Thymus (tissue), 11 donors: ENCODE measurements at regions not wholly inside any gene's neighbourhood (a gene's known extent, or its start where the extent isn't known, plus 50 kb on each side); places are given as distances from the start of the nearest gene placed in this dataset.

Experiments used
- DNase-seq, 9 donors: peaks; one replicate each; pipeline ENCODE4 v3.0.0-alpha.2; 2013; ENCODE audit warnings: low spot score in 9 of 9, low read depth in 6 of 9, missing footprints in 1 of 9
- H3K27ac ChIP-seq, 2 donors: one replicate each; pipeline ENCODE4 v1.5.1; 2013; ENCODE audit warnings: control low read depth in 1 of 2, low read depth in 1 of 2, low read length in 1 of 2, mild to moderate bottlenecking in 1 of 2, moderate library complexity in 1 of 2
- H3K27me3 ChIP-seq, 2 donors: one replicate each; pipeline ENCODE4 v1.5.1; 2013; ENCODE audit warnings: low read length in 1 of 2; ENCODE audit not compliant: control insufficient read depth in 2 of 2, insufficient read depth in 1 of 2
- H3K36me3 ChIP-seq, 2 donors: one replicate each; pipeline ENCODE4 v1.5.1; 2013; ENCODE audit warnings: low read length in 1 of 2, mild to moderate bottlenecking in 1 of 2, moderate library complexity in 1 of 2; ENCODE audit not compliant: control insufficient read depth in 2 of 2, insufficient read depth in 2 of 2
- H3K4me1 ChIP-seq, 2 donors: one replicate each; pipeline ENCODE4 v1.5.1; 2013; ENCODE audit warnings: low read length in 2 of 2; ENCODE audit not compliant: control insufficient read depth in 2 of 2, insufficient read depth in 2 of 2
- H3K4me3 ChIP-seq, 2 donors: one replicate each; pipeline ENCODE4 v1.5.1; 2013; ENCODE audit warnings: low read length in 2 of 2, control low read depth in 1 of 2, mild to moderate bottlenecking in 1 of 2
- H3K9me3 ChIP-seq, 2 donors: one replicate each; pipeline ENCODE4 v1.5.1; 2013; ENCODE audit warnings: low read length in 1 of 2, mild to moderate bottlenecking in 1 of 2; ENCODE audit not compliant: control insufficient read depth in 2 of 2, insufficient read depth in 1 of 2
- WGBS: extraction: QIAGEN DNeasy Blood & Tissue Kit; methylation state at CpG from one replicate; pipeline ENCODE4 v1.1.7; 2013; 5-methylcytosine and 5-hydroxymethylcytosine counted together
- donor health status: healthy.

- Histone ChIP-seq H3K36me3 (no peaks in the 10 kb centered on the region), H3K4me3 (no peak overlapping the region), H3K4me1 (no peaks in the 10 kb centered on the region), H3K27me3 (no peaks in the 10 kb centered on the region), H3K9me3 (no peaks in the 10 kb centered on the region), H3K27ac (no peak overlapping the region)
- no peak for DNase-seq
- WGBS = 97% methylated on average over 4 of the region's 4 CpGs
These were observed 478.5 kb upstream of the EPHA3 start for GRCh38 chr3:88628901-88629300.

- no peak for DNase-seq
- no peaks in the 10 kb centered on the region for H3K27me3 ChIP-seq
- no peak overlapping the region for H3K4me3 ChIP-seq
- H3K4me1 ChIP-seq = no peaks in the 10 kb centered on the region
- 84% methylated on average over 2 of the region's 2 CpGs for WGBS
- H3K36me3 ChIP-seq = no peaks in the 10 kb centered on the region
- H3K27ac ChIP-seq = no peak overlapping the region
- no peaks in the 10 kb centered on the region for H3K9me3 ChIP-seq
These were observed 475.2 kb upstream of the EPHA3 start for GRCh38 chr3:88632226-88632625.

- H3K27ac ChIP-seq = no peak overlapping the region
- no peaks in the 10 kb centered on the region for H3K36me3 ChIP-seq
- no peaks in the 10 kb centered on the region for H3K27me3 ChIP-seq
These were observed 466.8 kb upstream of the EPHA3 start for GRCh38 chr3:88640581-88640980.

GRCh38 chr3:88641033-88641604, 466.3 kb upstream of the EPHA3 start:
- H3K4me1 ChIP-seq = no peaks in the 10 kb centered on the region
- 93% methylated on average over 2 of the region's 2 CpGs for WGBS
- H3K4me3 ChIP-seq = no peak overlapping the region
- DNase-seq = no peak
- no peaks in the 10 kb centered on the region for H3K27me3 ChIP-seq
- H3K9me3 ChIP-seq = no peaks in the 10 kb centered on the region
- no peak overlapping the region for H3K27ac ChIP-seq
- no peaks in the 10 kb centered on the region for H3K36me3 ChIP-seq

More at GRCh38 chr3:88640581-88640980, 466.8 kb upstream of the EPHA3 start:
- DNase-seq = no peak
- 77% methylated on average over 1 of the region's 1 CpG for WGBS
- H3K4me3 ChIP-seq = no peak overlapping the region
- H3K4me1 ChIP-seq = no peaks in the 10 kb centered on the region
- H3K9me3 ChIP-seq = no peaks in the 10 kb centered on the region

- H3K9me3 ChIP-seq = peaks cover 0 to 8% of the 10 kb centered on the region in 2 donors
- no peaks in the 10 kb centered on the region for H3K36me3 ChIP-seq
- H3K27ac ChIP-seq = no peak overlapping the region
- no peaks in the 10 kb centered on the region for H3K4me1 ChIP-seq
- no peak for DNase-seq
- H3K4me3 ChIP-seq = no peak overlapping the region
- H3K27me3 ChIP-seq = no peaks in the 10 kb centered on the region
- 96% methylated on average over 4 of the region's 4 CpGs for WGBS
These were observed 450.0 kb upstream of the EPHA3 start for GRCh38 chr3:88657459-88657858.

GRCh38 chr3:88661433-88661824, 446.0 kb upstream of the EPHA3 start:
- DNase-seq = no peak
- 72% methylated on average over 3 of the region's 3 CpGs for WGBS
- Histone ChIP-seq H3K36me3 (no peaks in the 10 kb centered on the region), H3K4me1 (no peaks in the 10 kb centered on the region), H3K27me3 (no peaks in the 10 kb centered on the region), H3K4me3 (no peak overlapping the region), H3K27ac (no peak overlapping the region), H3K9me3 (peaks cover 0 to 8% of the 10 kb centered on the region in 2 donors)

GRCh38 chr3:88668180-88668579, 439.2 kb upstream of the EPHA3 start:
- 97% methylated on average over 2 of the region's 2 CpGs for WGBS
- DNase-seq = no peak
- H3K27ac ChIP-seq = no peak overlapping the region
- no peaks in the 10 kb centered on the region for H3K36me3 ChIP-seq
- no peak overlapping the region for H3K4me3 ChIP-seq
- no peaks in the 10 kb centered on the region for H3K27me3 ChIP-seq
- H3K4me1 ChIP-seq = no peaks in the 10 kb centered on the region
- H3K9me3 ChIP-seq = no peaks in the 10 kb centered on the region

- Histone ChIP-seq H3K27ac (no peak overlapping the region), H3K4me1 (no peaks in the 10 kb centered on the region), H3K9me3 (no peaks in the 10 kb centered on the region), H3K27me3 (no peaks in the 10 kb centered on the region), H3K4me3 (no peak overlapping the region), H3K36me3 (no peaks in the 10 kb centered on the region)
- WGBS = 92% methylated on average over 3 of the region's 3 CpGs
- DNase-seq = no peak
These were observed 435.8 kb upstream of the EPHA3 start for GRCh38 chr3:88671573-88671972.

GRCh38 chr3:88677298-88677697, 430.1 kb upstream of the EPHA3 start:
- Histone ChIP-seq H3K27ac (no peak overlapping the region), H3K27me3 (no peaks in the 10 kb centered on the region), H3K4me3 (no peak overlapping the region), H3K4me1 (no peaks in the 10 kb centered on the region), H3K36me3 (no peaks in the 10 kb centered on the region), H3K9me3 (no peaks in the 10 kb centered on the region)
- DNase-seq = no peak
- 92% methylated on average over 1 of the region's 1 CpG for WGBS

- WGBS = 92% methylated on average over 3 of the region's 3 CpGs
- Histone ChIP-seq H3K36me3 (no peaks in the 10 kb centered on the region), H3K4me1 (no peaks in the 10 kb centered on the region), H3K27ac (no peak overlapping the region), H3K9me3 (no peaks in the 10 kb centered on the region), H3K27me3 (no peaks in the 10 kb centered on the region), H3K4me3 (no peak overlapping the region)
- no peak for DNase-seq
These were observed 428.7 kb upstream of the EPHA3 start for GRCh38 chr3:88678747-88679146.
